Activated gamma-delta T cell treated with Interleukin-2 at 50 U/mL for 16 hours (primary cell): ENCODE measurements at regions not wholly inside any gene's neighbourhood (a gene's known extent, or its start where the extent isn't known, plus 50 kb on each side); places are given as distances from the start of the nearest gene placed in this dataset.
A peak's percentile ranks its signal among the peaks of the same experiment; 100 is the strongest.

Source experiments
- DNase-seq: peaks from one replicate; pipeline ENCODE4 v3.0.0-alpha.2; 2020

DNA sequence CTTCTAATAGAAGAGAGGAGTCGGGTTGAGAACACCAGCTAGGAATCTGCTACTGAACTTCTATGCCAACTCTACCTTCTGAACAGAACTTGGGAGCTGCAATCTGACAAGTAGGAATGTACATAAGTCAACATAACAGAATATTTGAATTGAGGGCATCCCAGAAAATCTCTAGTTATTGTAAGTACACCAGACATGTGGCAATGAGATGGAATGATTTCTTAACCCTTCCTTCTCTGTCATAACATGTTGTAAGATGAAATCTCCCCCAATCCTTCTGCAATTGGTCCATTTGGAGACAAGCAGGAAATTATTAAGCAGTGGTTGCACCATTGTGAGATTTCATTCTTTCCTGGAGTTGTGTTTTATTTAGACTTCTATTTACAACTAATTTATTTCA, 68.7 kb upstream of the TMPO start:
- no peak for DNase-seq

DNA sequence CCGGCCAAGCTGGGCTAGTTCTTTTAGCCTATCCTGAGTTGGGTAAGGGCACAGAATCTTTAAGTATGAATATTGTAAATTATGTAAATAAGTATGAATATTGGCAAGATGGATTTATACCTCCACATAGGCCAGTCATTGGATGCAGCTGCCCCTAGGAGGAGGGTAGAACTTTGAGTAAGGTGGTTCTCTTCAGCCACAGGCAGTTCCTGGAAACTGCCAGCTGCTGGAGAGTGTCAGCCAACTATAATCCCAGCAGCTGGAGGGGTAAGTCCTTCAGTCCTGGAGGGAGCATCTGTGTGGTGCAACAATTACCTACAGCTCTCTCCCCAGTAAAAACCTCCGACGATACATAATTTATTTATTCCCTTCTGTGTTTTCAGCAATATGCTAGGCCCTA, 65.8 kb upstream of the TMPO start:
- no peak for DNase-seq

- DNase-seq = no peak
Measured at GRCh38 chr12:98453070-98453469, 62.3 kb upstream of the TMPO start.

DNA sequence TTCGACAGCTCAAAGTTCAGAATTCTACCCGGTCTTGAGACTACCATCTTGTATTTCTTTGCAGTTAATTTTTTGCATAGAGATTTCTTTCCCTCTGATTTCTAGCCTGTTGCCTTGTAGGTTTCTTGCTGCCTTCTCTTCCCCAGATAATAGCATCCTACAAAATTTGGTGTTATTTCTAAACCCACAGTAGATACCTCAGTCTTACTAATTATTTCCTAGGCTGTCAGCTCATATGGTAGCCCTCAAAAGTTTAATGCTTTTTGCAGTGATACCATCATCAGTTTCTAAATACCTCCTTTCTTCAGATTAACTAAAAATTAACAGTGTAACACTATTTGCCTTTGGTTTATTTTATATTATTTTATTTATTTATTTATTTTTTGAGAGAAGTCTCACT, 61.9 kb upstream of the TMPO start:
- DNase-seq = no peak

DNA sequence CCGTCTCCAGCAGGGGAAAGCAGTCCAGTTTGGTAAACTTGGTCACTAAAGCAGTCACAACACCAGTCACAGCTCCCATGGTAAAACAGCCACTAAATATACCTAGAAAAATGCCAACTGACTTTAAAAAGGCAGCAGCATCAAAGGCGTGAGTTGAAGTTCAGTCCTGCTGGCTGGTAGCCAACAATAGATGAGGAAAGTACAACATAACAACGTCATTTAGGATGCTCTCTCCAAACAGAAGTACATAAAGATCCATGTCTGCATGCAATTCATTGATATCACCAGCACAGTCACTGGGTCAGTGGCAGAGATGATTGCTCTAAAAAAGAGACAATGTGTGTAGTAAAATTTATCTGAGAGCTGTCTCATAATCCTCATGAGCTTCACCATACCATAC, 59.3 kb upstream of the TMPO start:
- DNase-seq = no peak

GRCh38 chr12:98456576-98457573, 58.5 kb upstream of the TMPO start:
- peak; percentile 3 for DNase-seq

DNA sequence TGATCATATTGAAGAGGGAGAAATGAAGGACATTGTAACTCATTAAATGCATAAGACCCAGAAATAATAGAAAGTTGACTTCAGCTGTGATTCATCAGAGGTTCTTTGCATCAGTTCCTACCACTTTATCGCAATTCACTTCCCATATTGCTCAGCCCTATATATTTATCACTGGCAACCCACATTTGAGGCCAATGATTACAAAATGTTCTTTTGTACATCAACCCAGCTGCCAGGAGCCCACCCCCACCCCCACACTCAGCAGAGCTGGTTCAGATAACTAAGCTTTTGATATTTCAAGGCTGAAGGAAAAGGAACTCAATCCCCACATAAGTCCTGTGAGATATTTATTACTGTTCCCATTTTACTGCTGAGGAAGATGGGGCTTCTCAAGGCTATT, 51.2 kb upstream of the TMPO start:
- no peak for DNase-seq

DNA sequence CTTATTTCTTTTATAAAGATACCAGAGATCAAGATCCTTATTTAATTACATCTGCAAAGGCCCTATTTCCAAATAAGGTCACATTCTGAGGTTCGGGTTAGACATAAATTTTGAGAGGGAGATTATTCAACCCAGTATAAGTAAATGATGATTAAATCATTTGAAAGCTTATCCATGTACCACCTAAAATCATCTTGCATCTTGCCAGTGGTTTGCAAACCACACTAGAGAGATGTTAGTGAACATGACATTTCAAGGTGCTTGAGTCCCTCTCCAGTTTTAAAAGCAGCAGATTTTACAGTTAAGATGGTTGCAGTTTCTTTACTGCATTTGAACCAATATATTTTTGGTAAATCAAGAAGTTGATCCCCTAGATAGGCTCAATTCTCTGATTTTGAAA, 49.9 kb upstream of the TMPO start:
- no peak for DNase-seq
